SHP77 (cell line): ENCODE measurements at regions not wholly inside any gene's neighbourhood (a gene's known extent, or its start where the extent isn't known, plus 50 kb on each side); places are given as distances from the start of the nearest gene placed in this dataset.
"Not testable (repeated sequence)": the region's sequence is repeated elsewhere in the genome, so short reads cannot be mapped to it uniquely, and the experiment has no call there.

Source experiments
- DNase-seq, 2 experiments: peaks; one replicate each; lab custom pipeline; 2025; lab: John Stamatoyannopoulos, UW

DNA sequence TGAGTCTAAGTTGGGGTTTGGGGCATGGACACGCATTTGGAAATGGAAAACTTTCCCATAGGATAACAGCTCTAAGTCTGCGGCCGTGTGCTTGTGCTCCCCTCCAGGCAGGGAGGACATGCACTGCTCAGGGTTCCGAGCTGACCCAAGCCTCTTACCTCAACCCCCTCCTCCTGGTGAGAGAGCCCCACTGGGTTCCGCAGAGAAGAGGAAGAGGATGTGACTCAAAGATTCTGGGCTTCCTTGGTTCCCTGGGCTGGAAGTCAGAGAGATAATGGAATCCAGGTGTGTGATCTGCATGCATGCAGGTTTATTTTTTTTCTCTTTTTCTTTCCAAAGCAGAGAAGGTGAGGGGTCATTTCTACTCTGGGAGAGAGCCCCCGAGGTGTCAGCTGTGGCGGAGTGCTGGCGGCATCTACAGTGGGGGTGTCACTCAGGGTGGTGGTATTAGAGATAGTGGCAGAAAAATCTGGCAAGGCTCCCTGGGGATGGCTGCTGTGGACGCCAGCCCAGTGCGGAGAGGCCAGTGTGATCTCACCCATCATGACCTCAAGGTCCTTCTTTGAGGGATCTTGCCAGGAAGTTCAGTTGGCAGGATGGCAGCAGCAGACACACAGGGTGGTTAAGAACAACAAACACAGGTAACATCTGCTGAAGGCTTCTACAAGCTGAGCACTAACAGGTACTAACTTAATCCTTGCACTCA is 168.7 kb upstream of the HAND2 start:
- DNase-seq = no peak

DNA sequence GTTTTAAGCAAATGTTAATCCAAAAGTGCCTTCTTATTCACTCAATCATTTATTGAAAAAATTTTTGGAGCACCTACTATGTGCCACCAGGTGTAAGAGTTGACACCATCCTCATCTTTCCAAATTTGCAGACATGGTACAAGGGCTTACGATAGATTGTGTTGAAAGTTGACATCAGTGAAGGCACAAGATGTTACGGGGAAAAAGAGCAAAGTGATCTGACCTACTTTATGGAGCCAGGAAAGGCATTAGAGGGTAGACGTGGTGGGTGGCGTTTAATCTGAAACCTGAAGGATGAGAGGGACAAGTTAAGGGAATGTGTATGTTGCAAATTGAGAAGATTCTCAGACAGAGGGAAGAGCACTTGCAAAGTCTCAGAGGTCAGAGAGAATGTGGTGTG is 167.8 kb upstream of the HAND2 start:
- no peak for DNase-seq

DNA sequence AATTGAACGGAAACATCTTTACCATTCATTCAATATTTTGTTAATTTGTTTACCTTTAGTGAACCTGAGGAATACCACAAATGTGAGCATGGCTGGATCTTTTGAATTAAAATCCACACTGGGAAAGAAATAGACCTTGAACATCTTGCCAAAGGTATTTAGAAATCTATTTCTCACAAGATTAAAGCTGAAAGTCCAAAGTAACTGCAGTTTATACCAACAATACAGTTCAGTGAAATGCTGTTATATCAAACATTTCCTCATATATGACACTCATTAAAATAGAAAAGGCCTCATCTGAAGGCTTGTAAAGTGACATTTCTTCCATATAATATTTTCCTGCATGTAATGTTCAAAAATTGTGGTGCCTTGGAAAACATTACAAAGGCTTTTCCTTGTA is 166.5 kb upstream of the HAND2 start:
- DNase-seq = no peak

DNA sequence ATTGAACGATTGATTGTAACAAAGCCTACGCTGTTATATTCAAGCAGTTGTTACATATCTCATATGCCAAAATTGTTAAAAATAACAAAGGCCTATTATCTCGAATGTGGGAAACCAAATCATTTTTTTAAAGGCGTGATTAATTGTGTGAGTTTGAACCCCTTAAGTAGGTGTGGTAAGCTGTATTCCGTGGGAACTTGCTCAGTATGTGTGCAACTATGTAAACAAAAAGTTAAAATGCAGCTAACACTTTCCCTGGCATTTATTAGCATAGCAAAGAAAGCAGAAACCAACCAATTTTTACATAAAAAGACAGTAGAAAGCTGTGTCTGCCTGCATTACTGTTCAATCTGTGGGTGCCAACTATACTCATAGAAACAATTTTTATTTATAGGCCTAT is 166.0 kb upstream of the HAND2 start:
- DNase-seq = no peak

DNA sequence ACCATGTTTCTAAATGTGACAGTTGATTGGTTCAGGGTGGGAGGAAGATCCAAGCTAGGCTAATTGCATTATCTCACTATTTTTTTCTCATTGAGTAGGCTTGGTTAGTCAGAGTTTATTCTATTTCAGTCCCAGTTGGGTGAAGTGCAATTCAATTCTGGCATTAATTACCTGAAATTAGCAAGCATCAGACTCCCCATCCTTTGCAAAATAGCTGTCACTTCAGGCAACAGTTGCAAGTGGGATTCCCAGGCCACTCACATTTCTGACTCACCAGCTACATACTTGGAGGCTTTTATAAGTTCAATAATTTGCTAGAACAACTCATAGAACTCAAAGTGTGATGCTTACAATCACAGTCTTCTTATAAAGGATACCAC is 155.8 kb upstream of the HAND2 start:
- DNase-seq = no peak

DNA sequence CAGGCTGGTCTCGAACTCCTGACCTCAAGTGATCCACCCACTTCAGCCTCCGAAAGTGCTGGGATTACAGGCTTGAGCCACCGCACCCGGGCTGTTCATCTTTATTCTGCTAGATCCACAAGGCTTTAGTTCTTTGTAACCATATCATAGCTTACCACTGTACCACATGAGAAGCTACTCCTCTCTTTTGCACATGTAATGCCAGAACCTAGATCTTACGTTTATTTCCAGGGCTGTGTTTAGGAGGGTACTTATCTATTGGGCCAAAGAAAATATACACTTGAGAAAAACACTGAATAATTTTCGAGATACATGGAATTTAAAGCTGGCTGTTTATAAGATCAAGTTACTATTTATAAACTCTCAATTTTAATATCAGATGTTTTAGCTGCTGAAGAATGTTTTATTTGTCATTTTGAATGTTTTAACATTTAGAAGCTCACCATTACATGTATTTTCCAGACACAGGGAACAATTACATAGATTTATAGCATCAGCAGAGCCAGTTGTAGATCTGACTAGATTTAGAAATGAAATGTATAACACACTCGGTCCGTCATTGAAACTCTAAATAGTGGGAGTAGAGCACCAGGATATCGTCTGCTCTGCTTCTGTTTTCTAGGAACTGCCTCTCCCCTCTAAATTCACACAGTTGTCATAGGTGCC is 155.3 kb upstream of the HAND2 start:
- DNase-seq = no peak

DNA sequence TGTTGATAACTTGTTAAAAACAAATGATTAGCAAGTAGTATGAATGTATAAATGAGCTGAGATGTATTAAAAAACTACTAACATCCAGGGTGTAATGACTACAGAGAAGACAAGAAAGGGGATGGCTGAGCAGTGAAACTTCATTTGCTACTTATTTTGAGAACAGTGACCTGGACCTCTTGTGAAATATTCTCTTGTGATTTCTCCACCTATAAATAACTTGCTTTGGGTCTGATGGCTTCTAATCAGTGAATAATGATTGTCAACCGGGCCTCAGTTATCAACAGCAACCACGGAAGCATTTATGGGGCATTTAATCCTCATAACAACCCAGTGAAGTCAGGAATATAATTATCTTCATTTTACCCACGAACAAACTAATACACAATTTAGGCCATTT is 154.2 kb upstream of the HAND2 start:
- DNase-seq = no peak

DNA sequence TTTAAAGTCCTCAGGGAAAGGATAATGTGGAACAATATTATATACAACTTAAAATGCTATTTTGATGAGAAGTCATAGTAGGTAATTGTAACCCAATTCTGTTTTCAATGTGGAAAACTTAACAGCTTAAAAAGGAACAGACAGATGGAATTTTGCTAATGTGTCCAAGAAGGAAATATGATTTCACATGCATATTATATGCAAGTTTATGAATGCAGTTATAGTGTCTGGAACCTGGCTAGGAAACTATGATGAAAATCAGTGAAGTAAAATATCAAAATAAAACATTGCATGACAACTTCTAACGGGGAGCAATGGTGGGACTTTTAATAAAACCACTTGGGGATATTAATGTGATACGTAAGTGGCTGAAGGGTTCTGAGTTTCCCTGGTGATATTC is 152.6 kb upstream of the HAND2 start:
- no peak for DNase-seq

DNA sequence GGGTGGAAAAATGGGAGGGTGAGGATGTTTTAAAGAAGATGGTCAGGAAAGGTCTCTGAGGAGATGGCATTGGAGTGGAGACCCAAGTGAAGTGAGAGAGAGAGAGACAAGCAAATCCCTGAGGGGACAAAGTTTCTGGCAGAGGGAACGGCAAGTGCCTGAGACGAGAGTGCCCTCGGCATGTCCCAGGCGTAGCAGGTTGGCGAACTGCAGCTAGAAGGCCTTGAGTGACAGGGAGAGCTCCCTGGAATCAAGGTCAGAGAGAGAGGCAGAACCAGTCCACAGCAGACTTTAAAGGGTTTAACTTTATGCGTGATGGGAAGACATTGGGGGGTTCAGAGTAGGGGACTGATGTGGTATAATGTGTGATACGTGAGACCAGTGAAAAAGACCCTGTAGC is 150.2 kb upstream of the HAND2 start:
- DNase-seq = no peak

DNA sequence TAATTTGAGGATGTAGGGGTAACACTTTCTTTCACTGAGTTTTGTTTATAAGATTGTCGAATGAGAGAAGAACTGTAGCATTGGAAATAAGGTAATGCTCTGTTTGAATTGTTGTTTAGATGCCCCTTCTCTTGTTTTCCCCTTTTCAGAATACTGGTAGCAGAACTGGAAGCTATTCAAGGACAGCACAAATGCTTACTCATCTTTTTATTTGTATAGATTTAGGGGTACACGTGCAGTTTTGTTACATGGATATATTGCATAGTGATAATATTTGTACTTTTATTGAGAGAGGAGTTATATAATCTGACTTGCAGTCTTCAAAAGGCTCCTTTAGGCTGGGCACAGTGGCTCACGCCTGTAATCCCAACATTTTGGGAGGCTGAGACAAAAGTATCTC is 145.4 kb upstream of the HAND2 start:
- no peak for DNase-seq

DNA sequence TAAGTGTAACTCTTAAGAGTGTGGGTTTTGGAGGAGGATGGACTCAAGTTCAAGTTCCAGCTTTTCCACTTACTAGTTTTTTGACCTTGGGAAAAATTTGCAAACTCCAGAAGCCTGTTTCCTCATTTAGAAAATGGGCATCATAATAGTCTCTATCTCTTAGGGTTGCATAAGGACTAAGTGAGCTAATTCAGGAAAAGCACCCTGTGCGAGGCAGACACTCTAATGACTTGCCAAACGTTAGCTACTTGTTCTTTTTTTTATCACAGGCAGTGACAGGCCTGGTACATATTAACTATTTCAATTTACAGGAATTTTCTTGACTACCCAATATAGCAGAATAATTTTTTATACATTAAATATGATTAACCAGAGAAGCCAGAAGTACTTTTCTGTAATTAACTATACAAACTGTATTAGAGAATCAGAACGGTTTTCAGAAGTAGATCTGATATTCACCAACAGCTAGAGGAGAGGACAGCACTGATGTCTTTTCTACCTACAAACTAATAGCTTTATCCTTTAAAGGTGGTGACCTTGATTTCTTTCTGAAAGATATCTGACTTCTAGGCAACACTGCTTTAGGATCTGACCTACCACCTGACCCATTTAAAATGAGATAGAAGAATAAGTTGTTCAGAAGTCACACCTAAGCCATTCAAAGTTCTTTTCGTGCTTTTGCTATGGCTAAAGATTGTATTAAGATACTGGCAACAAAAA is 139.6 kb upstream of the HAND2 start:
- no peak for DNase-seq

DNA sequence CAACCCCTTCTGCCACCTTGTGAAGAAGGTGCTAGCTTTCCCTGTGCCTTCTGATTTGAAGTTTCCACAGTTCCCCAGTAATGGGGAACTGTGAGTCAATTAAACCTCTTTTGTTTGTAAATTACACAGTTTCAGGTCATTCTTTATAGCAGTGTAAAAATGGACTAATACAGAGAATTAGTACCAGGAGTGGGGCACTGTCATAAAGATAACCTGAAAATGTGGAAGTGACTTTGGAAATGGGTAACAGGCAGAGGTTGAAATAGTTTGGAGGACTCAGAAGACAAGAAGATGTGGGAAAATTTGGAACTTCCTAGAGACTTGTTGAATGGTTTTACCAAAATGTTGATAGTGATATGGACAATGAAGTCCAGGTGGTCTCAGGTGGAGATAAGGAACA is 131.0 kb upstream of the HAND2 start:
- DNase-seq = no peak

DNA sequence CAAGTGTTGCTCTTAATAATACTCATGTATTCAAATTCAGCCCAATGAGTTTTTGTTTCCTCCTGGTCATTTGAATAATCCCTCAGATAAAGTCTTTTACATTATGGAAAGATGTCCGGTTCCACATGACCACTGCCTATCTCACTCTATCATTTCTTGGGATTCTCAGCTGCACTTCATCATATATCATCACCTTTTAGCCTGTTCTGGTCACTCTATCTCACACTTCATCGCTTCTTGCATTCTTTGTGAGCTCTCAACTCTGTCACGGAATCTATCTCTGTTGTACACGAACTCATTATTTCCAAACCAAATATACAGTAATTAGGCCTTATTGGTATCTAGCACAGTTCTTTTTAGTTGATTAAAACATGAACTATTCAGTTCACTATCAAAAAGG is 126.9 kb upstream of the HAND2 start:
- no peak for DNase-seq

DNA sequence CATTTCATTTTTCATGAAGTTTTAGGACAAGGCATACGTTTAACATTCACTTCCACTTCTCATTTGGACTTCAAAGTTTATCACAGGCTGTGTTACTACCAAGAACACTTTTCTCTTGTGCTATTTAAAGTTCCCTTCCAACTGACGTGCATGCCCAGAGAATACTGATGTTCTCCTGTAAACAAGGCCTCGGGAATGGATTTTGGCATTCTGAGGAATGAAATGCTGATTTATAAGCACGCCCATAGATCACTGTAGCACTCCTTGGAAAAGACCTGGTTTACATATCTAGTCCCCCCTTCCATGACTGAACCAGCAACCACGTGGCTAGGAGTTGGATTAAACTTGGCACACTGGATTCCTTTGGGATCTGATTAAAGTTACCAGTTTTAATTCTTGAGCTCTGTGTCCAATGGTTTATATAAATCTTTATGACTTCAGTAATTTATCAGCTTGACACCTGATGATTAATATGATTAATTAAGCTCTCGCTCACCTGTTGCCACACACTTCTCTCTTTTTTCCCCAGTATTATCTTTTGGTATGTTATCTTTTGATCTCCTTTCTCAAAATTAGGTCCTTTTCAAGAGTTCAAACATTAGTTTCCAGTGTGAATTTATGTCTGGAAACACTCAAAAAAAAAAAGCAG is 122.4 kb upstream of the HAND2 start:
- DNase-seq = no peak

DNA sequence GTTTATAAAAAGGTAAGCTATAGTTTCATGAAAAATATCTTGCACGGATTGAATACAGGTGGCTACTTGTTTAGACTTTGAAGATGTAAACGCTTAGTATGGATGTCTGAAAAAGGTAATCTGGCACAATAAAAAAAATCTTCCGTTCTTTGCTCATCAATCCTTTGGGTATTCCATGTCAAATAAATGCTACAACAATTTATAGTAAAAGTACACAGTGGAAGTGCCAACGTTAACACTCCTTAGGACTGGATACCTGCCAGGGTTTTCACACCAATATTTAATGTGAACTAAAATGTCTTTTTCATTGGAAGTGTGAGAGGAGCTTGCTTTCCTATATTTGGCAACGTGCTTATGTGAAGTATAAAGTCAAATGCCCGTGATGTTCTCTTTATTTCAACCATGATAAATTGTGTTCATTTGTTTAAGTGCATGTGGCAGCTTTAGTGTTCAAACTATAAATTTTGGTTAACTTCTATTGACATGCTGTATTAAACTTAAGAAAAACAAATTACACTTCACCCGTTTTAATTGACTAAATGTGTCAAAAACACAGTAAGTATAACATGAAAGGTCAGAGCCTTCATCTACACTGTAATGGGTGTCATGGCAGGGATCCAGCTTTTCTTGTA is 121.7 kb upstream of the HAND2 start:
- no peak for DNase-seq

DNA sequence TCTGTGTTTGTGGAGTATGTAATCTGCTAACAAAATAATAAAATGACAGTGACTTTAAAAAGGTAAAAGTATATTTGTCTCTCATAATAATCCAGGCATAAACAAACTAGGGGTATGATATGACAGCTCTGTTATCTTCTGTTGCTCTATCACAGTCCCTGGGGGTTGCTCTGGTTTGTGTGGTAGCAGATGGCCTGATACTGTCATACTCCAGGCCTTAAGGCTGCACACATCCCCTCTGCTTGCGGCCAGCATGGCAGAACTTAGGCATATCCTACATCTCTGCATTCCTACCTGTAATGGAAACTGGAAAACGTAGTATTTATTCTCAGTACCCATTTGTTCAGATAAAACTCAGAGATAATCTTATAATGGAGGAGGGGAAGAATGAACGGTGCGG is 117.9 kb upstream of the HAND2 start:
- DNase-seq = no peak

DNA sequence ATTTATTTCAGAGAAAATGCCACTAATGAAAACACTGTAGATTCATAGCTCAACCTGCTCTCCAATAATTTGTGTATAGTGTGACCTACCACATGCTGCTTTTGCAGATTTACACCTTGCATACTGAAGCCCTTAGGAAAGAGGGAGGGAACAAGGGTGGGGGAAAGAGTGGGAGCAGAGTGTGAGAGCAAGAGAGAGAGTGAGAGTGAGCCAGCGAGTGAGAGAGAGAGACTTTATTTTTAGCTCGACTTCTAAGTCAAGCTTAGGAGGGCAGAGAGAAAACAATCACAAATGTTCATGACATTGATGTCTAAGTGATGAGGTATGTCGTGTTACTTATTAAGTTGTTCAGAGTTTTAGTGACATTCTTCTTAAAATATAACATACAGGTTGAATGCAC is 112.5 kb upstream of the HAND2 start:
- no peak for DNase-seq

DNA sequence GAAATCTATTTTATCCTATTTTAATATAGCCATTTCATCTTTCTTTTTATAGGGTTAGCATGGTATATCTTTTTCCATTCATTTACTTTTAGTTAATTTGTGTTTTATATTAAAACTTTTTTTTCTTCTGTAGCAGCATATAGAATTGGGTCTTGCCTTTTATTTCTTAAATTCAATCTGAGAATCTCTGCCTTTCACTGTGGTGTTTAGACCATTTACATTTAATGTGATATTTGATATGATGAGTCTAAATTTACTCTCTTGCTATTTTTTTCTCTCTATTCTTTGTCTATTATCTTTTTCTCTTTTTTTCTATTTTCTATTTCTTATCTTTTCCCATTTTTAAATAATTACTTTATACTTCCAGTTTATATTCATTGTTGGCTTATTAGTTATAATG is 105.4 kb upstream of the HAND2 start:
- DNase-seq = no peak

DNA sequence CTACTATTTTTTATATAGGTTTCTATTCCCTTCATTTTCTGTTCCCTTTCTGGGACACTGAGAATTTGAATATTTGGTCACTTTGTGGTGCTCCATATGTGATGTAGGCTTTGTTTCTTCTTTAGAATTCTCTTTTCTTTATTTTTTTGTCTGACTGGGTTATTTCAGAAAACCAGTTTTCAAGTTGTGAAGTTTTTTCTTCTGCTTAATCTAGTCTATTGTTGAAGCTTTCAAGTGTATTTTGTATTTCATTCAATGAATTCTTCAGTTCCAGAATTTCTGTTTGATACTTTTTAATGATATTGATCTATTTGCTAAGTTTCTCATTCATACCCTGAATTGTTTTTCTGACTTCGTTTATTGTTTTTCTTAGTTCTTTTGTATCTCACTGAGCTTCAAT is 96.2 kb upstream of the HAND2 start:
- DNase-seq = no peak

DNA sequence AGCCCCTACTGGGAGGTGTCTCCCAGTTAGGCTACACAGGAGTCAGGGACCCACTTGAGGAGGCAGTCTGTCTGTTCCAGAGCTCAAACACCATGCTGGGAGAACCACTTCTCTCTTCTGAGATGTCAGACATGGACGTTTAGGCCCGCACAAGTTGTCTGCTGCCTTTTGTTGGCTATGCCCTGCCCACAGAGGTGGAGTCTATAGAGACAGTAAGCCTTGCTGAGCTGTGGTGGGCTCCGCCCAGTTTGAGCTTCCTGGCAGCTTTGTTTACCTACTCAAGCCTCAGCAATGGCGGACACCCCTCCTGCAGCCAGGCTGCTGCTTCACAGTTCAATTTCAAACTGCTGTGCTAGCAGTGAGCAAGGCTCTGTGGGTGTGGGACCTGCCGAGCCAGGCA is 88.6 kb upstream of the HAND2 start:
- not testable (repeated sequence) for DNase-seq

DNA sequence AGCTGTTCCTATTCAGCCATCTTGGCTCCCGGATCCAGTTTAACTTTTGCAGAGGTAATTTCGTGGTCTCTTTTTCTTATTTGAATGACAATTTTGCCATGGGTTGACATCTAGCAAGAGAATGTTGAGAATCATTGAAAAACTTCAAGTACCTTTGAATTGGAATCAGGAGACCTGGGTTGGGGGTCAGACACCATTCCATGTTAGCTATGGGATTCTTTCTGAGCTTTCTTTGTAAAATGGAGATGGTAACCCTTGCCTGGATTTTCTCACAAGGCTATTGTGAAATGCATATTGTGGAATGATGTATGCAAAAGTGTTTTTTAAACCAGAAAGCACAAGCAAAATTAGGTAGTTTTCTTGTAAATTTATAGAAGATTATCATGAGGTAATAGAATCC is 79.1 kb upstream of the HAND2 start:
- no peak for DNase-seq

DNA sequence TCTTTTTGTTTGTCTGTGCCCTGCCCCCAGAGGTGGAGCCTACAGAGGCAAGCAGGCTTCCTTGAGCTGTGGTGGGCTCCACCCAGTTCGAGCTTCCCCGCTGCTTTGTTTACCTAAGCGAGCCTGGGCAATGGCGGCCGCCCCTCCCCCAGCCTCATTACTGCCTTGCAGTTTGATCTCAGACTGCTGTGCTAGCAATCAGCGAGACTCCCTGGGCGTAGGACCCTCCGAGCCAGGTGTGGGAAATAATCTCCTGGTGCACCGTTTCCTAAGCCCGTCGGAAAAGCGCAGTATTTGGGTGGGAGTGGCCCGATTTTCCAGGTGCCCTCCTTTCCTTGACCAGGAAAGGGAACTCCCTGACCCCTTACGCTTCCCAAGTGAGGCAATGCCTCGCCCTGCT is 78.6 kb upstream of the HAND2 start:
- DNase-seq = not testable (repeated sequence)

DNA sequence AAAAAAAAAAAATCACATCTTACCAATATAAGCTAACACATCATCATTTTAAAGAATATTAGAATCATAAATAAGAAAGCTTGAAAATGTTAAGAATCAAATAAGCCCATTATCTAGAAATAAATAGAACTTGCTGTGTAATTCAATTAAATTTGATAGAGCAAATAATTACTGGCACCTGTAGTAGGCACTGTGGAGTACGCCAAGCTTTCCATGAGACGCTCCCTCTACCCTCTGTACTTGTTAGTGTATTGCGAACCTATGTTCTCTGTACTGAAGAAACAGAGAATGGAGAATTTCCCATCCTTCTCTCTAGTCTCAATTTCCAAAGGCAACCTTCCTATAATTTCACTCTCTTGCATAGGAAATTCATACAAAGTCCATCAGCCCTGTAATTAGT is 61.7 kb upstream of the HAND2 start:
- no peak for DNase-seq
